Activated CD8-positive, alpha-beta memory T cell treated with anti-CD3 and anti-CD28 coated beads for 24 hours (primary cell): ENCODE measurements at regions not wholly inside any gene's neighbourhood (a gene's known extent, or its start where the extent isn't known, plus 50 kb on each side); places are given as distances from the start of the nearest gene placed in this dataset.

Source experiments
- DNase-seq: peaks from one replicate; pipeline ENCODE4 v3.0.0-alpha.2; 2020

DNA sequence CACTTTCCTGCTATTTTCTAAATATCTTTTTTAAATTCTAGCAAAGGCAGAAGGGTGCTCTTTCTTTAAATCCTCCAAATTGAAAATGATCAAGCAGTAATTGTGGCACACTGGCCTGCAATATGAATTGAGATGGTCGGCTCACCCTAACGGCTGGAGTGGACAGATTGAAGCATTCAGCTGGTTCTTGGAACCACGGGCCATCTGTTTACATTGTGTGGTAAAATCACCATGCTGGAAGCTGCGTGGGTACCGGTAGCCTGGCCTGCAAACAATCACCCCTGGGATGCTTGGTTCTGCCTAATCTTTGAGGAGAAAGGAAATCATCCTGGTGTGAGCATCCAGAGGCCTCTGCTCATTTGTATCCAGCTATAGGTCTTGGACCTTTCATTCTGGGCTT is 289.3 kb downstream of the ZNF608 start:
- DNase-seq: no peak

DNA sequence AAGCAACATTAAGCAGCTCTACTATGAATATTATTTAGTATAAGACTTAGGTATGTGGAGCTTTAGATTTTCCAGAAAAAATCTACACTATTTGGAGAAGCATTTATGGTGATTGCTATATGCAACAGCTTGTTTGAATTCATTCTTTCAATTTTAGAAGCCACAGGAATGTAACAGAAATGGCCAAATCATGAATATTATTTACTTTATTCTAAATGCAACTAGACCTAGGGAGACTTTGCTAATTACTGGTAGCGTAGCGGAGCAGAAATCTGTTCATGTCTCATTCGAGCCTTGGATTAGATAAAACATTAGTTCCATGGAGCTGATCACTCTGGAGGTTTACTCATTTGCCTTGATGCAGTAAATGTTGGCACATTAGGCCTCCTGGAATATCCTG is 290.2 kb downstream of the ZNF608 start:
- DNase-seq: no peak

DNA sequence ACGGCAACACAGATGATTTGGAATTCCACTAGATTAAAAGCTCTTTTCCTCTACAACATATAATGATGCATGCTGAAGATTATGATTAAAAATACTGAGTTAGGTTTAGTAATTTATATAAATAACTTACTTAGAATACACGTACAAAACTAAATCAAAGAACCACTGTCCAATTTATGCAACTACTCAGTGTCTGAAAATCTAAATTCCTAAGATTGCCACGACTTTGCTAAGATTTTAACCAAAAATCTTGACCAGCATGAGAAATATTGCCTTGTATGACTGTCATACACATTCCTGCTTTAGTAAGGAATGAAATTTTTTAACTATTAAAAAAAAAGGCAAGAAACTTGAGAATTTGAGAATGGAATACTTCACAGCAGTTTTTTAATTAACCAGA is 292.4 kb downstream of the ZNF608 start:
- no peak for DNase-seq

DNA sequence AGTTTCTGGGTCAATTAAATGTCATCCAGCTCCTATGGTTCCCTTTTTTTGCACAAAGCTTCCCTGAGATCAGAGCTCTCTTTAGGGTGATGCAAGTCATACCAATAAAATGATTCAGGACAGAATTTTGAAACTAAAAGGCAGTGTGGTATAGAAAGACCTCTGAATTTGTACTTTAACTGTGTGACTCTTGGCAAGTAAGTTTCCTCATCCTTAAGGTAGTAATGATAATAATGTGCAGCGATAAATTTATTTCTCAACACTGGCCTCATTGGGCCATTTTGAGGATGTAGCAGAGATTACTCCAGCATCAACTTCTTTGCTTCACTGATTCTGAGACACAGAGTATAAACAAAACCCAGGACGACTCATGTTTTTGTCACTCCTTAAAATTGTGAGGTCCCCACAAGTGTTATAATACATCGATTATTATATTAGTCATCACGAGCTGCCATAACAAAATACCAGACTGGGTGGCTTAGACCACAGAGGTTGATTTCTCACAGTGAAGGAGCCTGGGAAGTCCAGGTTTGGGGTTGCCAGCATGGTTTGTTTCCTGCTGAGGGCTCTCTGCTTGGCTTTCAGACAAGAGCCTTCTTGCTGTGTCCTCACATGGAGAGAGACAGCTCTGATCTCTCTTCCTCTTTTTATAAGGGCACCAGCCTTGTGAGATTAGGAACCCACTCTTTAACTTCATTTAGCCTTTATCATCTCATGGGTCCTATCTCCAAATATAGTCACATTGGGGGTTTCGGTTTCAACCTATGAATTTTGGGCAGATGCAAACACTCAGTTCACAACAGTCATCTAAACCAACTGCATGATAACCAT is 293.0 kb downstream of the ZNF608 start:
- no peak for DNase-seq

DNA sequence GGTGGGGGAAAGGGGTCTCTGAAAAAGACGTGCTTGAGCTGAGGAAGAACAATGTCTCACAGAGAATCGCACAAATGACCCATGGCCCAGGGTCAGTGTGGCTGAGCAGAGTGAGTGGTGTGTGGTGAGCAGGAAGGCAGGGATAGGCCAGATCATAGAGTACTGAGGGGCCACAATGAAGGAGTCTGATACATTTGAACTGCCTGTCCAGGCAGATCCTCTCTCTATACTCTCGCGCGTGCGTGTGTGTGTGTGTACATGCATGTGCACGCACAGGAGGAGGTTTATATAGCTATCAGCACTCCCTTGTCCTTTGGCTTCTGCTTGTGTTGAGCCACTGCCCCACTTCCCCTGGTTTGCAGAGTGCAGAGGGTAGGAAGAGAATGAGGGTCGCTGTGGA is 294.0 kb downstream of the ZNF608 start:
- DNase-seq: no peak

DNA sequence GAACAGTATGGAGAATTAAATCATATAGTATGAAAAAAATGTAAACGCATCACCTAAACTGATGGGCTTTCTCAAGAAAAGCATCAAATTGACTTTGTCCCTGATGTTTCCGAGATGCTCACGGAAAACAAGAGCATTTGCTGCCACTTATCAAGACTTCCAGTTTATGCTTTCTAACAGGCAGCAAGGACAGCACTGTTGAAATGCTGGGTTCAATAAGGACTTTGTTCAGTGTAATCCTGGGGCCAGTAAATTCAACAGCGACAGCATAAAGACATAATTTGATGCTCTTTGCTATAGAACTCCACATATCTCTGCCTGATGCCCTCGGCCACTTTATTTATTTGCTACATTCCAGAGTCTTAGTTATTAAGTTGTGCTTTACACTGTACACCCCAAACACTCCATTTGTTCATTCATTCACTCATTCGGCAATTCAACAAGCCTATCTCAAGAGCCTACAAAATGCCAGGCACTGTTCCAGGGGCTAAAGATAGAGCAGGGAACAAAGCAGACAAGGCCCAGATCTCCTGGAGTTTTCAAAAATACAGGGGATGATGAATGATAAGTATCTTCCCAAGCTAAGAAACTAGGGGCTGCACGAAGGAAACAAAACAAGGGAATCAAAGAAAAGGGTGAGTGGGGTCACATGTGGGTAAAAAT is 294.6 kb downstream of the ZNF608 start:
- no peak for DNase-seq

DNA sequence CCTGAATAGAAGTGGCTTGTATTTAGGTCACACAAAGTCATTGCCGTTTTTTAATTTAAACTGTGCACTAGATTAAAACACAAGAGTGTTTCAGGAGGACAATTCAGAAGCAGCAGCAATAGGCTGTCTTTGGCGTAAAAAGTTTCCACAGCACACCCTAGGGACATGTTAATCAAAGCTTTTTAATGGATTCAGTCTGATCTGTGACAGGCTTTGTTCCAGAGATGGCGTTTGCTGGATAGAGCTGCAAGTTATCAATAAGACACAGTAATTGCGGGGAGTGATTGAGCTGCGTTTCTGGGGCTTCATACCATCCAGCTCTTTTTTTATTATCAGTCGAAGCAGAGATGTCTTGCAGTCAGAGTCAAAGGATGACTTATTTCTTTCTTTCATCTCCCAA is 300.3 kb downstream of the ZNF608 start:
- no peak for DNase-seq

DNA sequence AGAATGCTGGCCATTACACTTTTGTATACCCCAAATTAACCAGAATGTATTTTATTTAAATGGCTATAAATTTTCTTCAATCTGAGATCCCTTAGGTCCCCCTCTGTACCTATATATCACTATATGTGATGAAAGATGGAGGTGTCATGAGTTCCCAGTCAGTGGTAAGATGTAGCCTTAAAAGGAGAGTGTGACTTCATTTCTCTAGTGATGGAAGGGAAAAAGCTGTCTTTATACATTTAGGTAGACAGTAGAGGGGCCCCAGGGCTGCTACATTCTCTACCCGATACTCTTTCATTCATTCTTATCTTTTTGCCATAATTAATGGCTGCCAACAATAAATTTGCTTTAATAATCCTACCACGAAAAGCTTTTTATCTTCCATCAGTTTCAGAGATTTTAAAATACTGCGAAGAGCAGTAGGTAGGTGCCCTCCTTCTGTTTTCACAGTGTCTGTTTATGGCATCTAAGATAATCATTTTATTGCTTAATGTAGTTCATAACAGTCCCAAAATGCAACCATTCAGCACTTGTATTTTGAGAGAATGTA is 301.3 kb downstream of the ZNF608 start:
- DNase-seq: no peak

DNA sequence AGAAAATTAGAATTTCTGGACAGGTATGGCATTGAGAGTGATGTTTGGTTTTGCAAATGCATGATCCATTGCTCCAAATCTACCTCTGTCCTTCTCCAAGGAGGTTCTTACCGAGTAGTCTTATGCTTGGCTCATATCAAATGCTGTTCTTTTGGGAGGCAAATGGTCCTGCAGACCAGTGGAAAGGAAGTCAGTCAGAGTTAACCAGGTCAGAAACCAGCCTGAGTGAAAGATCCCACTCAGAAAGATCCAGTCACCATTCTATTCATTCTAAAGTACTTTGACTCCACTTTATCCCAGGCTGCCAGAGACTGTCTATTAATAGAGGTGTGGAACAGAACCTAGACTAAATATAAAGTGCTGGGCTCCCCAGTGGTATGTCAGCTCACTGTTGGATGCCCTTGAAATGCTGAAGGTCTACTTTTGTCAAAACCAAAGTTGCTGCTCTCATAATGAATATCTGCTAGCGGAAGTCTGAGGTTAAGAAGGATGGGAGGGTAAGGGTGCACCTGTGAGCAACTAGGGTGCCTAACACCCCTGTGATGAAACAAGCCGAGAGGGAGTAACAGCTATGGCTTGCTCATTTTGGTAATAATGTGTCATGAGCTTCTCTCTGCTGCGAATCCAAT is 302.2 kb downstream of the ZNF608 start:
- DNase-seq: no peak

DNA sequence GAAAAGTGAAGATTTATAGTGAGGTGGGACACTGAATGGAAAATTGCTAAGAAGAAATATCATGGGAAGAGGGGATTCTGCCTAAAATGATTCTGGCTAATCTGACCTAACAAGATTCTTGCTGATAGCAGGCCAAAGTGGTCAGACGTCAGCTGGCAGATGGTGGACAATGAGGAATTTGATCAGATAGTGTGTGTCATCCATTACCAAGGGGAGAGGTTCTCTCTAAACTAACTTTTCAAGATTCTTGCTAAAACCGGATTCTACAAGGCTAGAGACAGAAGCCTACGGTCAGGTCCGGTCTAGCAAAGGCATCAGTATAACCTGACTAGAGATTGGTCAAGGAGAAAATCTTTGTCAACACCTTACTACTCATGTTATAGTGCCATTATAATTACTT is 306.0 kb downstream of the ZNF608 start:
- DNase-seq: no peak

DNA sequence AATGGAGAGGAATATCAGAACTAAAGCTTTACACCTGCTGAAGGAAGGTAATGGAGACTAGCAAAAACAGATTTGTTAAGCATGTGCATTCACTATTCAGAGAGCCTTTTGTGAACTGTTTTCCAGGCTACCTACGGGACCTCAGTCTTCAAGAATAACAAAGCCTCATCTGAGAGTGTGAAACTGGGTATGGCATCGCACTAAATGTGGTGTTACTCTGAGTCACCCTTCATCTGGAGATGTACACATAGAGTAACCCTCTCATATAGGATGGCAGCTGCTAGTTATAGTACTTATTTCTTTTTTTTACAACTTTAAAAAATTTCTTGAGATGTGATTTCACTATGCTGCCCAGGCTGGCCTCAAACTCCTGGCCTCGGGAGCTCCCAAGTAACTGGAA is 306.8 kb downstream of the ZNF608 start:
- DNase-seq: no peak

DNA sequence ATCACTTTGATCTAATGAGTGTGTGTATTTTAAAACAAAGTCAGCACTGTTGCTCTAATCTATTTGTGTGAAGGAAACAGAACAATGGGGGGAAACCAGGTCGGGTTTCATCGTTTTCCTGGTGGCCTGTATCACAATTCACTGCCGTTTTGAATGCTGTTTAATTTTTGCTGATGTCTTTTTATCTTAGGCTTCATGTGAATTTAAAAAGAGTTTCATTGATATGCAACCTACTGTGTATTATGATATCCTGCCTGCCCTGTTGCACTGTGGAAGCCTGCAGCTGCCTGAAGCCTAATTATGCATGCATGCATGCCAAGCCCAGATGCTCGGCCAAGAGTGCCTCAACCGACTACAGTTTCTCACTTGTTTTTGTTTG is 307.5 kb downstream of the ZNF608 start:
- DNase-seq: no peak

DNA sequence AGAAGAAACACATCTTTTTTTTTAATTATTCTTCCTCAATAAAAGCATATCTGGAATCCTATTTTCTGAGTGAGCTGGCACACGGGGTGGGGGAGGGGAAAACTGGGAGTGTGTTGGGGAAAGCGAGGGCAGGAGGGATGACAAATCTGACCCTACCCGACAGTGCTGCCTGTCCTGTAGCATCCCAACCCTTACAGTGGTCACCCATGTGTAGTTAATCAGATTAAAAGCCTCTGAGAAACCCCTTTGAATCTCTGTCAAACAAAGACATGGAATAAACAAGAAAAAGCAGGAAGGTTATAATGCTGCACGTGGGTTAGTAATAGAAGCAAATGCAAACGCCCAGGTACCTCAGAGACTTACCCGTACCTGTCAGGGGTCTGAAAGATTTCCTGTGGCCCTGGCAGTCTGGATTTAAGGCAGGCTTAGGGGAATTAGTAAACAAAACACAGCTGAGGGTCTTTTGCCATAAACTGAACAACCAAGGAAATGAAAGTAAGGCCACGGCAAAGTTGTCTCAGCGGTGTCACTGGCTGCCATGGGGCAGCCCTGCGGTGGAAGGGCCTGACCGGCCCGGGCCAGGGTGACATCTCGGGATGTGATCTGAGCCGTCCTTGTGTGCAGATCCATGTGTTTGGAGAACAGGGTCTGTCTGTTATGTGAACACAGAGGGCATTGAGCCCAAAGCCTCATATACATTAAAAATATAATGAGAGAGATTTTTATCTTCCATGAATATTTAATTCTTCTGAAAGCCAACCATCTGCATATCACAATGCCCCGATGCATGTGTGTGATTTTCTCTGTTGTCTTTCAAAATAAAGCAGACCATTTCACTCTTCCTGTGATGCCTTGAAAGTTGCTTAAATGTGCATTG is 308.2 kb downstream of the ZNF608 start:
- no peak for DNase-seq

DNA sequence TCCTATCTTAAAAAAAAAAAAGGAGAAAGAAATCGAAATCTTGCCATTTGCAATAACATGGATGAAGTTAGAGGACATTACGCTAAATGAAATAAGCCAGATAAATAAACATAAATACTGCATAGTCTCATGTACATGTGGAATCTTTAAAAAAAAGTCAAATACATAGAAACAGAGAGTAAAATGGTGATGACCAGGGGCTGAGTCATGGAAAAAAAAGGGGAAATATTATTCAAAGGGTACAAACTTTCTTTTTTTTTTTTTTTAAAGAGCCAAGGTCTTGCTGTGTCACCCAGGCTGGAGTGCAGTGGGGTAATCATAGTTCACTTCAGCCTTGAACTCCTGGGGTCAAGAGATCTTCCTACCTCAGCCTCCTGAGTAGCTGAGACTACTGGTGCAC is 310.1 kb downstream of the ZNF608 start:
- DNase-seq: no peak

DNA sequence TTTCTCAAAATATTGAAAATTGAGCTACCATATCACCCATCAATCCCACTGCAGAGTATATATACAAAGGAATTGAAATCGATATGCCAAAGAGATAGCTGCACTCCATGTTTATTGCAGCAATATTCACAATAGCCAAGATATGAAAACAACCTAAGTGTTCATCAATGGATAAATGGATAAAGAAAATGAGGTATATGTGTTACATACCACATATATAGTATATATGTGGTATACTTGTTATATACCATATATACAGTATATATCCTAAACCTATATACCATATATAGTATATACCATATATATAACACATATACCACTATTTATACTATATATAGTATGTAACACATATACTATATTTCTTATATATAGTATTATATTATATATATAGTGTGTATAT is 313.3 kb downstream of the ZNF608 start:
- no peak for DNase-seq

DNA sequence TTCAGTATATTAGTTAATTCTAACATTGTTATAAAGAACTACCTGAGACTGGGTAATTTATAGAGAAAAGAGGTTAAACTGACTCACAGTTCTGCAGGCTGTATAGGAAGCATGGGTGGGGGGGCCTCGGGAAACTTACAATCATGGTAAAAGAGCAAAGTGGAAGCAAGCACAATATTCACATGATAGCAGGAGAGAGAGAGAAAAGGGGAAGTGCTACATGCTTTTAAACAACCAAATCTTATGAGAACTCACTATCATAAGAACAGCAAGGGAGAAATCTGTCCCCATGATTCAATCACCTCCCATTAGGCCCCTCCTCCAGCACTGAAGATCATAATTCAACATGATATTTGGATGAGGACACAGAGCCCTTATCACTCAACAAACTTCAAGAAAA is 324.9 kb downstream of the ZNF608 start:
- no peak for DNase-seq

DNA sequence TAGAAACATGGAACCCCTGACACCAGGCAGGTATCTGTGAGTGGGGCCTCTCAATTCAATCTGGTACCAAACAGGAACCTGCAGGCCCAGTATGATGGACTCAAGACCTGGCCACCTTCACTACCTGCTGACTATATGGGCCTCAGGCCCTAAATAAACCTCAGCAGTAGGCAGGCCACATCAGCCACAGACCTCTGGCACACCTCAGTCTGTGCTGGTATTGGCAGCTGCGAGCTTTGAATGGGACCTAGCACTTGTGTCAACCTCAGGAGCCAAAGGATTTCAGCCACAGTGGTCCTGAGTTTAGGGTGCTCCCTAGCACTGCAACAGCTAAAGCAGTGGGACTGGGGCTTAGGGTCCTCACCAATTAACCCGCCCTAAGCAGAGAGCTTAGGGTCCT is 325.5 kb downstream of the ZNF608 start:
- no peak for DNase-seq

DNA sequence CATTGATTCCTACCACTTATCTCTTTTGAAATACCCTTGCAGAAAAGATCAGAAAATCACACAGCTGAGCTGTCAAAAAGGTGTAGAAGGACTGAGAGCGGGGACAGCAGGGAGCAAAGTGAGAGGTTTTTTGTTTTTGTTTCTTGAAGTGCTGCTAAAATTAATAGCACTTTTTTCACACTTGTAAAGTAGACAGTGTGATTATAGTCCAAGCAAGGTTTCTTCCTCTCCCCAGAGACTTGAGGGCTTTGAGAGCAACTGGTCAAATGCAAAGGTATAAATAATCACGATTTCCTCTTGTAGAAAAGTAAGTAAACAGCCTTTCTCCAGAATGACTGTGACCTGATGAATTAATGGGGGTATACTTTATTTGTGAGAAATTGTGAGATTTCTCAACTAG is 326.9 kb downstream of the ZNF608 start:
- no peak for DNase-seq

DNA sequence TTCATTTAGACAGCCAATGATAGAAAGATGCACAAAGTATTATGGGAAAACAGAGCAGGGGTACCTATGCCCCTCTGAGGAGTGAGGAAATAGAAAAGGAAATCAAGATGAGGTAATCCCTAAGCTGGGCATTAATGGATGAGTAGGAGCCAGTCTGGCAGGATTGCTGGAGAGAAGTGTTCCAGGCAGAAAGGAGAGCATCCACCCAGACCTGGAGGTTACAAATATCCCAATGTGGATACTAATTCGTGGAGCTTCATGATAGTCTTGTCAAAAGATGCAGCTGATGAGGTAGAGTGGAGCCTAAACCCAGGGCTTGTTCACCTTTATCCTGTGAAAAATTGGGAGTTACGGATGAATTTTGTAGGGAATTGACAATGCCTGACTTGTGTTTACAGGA is 328.0 kb downstream of the ZNF608 start:
- no peak for DNase-seq

DNA sequence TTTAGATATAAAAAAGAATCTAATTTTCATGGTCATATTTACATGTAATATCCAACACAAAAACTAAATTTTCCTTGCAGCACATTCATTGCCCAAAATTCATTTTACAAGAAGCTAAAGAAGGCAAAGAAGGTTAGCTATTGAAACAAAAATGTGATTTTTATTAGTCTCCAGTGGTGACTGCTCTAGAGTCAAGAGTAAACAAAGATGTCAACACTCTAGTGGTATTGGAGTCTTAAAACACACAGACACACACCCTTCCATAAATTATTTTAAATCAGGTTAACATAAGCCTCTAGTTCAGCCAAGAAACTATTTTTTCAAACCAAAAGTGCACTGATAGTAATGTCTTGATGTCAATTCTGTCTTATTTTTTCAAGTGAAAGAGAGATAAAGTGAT is 329.2 kb downstream of the ZNF608 start:
- no peak for DNase-seq

DNA sequence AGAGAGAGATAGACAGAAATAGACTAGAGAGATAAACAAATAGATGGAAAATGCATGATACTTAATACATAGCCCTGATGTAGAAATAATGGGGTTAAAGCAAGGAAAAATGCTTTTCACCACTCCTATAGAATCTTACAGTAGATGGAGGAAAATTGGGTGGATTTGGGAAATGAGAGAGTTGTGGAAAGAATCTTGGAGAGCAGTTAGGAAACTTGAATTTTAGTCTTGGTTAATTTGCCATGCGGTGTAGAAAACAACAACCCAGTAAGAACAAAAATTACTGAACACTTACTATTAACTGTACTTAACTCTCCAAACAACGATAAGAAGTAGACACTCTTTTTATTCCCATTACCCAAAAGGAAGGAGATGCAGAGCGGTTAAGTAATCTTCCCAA is 329.8 kb downstream of the ZNF608 start:
- no peak for DNase-seq

DNA sequence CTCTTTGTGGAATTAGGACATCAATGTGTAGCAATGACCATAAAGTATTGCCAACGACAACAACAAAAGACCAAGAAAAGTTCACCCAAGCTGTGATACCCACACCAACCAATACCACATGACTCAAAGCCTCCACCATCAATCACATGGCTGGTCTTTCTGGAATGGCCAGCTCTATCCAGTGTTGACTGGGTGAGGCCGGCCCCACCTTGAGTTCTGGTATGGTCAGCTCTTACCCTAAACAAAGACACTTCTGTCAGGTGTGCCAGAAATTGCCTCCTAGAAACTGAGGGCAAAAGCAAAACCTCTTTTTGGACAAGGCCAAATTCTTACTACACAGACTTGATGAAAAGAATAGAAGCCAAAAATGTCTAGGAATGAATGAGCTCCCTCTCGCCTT is 331.5 kb downstream of the ZNF608 start:
- no peak for DNase-seq
